HL-60 (cell line): ENCODE measurements at regions not wholly inside any gene's neighbourhood (a gene's known extent, or its start where the extent isn't known, plus 50 kb on each side); places are given as distances from the start of the nearest gene placed in this dataset.

Experiments
- DNase-seq, 2 experiments: peaks; one replicate each; pipeline ENCODE4 v3.0.0-alpha.2; 2010 to 2020; ENCODE audit warnings: low read depth in 1 of 2, low spot score in 1 of 2
- H3K27ac ChIP-seq: fragments of 250-450 bp; sonication (Bioruptor Pico); replicated peaks from 2 replicates; pipeline ENCODE4 v1.5.1; 2020; ENCODE audit warnings: mild to moderate bottlenecking, moderate library complexity
- H3K27me3 ChIP-seq: fragments of 250-450 bp; sonication (Bioruptor Pico); 2 replicates; pipeline ENCODE4 v1.5.1; 2021; ENCODE audit warnings: mild to moderate bottlenecking, moderate library complexity; ENCODE audit not compliant: insufficient read depth, poor library complexity, severe bottlenecking
- H3K4me3 ChIP-seq: replicated peaks from 2 replicates; pipeline ENCODE4 v1.5.1; 2011; ENCODE audit warnings: mild to moderate bottlenecking, control low read depth, low read length; ENCODE audit not compliant: insufficient read depth
- GABPA ChIP-seq: IDR thresholded peaks from 2 replicates; pipeline ENCODE4 v1.6.1; 2012; ENCODE audit warnings: low read depth
- POLR2AphosphoS5 ChIP-seq: IDR thresholded peaks from 2 replicates; pipeline ENCODE4 v1.6.1; 2012; ENCODE audit warnings: low read depth
- SPI1 ChIP-seq: IDR thresholded peaks from 2 replicates; pipeline ENCODE4 v1.6.1; 2012; ENCODE audit warnings: low read depth, mild to moderate bottlenecking, borderline replicate concordance
- TF ChIP-seq, protein P1 (sequence below): IDR thresholded peaks from 2 replicates; pipeline ENCODE4 v1.6.1; 2012; ENCODE audit warnings: low read depth; ENCODE audit not compliant: insufficient replicate concordance
- TF ChIP-seq, protein P2 (sequence below): IDR thresholded peaks from one replicate; pipeline ENCODE4 v1.5.1; 2011; ENCODE audit warnings: low read length, control low read depth, inconsistent platforms; ENCODE audit not compliant: insufficient read depth

- TF ChIP-seq GABPA = no peak
- no peak for TF ChIP-seq SPI1
- no peak for TF ChIP-seq POLR2AphosphoS5
- TF ChIP-seq, protein P1, sequence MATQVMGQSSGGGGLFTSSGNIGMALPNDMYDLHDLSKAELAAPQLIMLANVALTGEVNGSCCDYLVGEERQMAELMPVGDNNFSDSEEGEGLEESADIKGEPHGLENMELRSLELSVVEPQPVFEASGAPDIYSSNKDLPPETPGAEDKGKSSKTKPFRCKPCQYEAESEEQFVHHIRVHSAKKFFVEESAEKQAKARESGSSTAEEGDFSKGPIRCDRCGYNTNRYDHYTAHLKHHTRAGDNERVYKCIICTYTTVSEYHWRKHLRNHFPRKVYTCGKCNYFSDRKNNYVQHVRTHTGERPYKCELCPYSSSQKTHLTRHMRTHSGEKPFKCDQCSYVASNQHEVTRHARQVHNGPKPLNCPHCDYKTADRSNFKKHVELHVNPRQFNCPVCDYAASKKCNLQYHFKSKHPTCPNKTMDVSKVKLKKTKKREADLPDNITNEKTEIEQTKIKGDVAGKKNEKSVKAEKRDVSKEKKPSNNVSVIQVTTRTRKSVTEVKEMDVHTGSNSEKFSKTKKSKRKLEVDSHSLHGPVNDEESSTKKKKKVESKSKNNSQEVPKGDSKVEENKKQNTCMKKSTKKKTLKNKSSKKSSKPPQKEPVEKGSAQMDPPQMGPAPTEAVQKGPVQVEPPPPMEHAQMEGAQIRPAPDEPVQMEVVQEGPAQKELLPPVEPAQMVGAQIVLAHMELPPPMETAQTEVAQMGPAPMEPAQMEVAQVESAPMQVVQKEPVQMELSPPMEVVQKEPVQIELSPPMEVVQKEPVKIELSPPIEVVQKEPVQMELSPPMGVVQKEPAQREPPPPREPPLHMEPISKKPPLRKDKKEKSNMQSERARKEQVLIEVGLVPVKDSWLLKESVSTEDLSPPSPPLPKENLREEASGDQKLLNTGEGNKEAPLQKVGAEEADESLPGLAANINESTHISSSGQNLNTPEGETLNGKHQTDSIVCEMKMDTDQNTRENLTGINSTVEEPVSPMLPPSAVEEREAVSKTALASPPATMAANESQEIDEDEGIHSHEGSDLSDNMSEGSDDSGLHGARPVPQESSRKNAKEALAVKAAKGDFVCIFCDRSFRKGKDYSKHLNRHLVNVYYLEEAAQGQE = no peak
- TF ChIP-seq, protein P2, sequence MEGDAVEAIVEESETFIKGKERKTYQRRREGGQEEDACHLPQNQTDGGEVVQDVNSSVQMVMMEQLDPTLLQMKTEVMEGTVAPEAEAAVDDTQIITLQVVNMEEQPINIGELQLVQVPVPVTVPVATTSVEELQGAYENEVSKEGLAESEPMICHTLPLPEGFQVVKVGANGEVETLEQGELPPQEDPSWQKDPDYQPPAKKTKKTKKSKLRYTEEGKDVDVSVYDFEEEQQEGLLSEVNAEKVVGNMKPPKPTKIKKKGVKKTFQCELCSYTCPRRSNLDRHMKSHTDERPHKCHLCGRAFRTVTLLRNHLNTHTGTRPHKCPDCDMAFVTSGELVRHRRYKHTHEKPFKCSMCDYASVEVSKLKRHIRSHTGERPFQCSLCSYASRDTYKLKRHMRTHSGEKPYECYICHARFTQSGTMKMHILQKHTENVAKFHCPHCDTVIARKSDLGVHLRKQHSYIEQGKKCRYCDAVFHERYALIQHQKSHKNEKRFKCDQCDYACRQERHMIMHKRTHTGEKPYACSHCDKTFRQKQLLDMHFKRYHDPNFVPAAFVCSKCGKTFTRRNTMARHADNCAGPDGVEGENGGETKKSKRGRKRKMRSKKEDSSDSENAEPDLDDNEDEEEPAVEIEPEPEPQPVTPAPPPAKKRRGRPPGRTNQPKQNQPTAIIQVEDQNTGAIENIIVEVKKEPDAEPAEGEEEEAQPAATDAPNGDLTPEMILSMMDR = no peak
- Histone ChIP-seq H3K4me3 (no peak overlapping the region), H3K27ac (no peak overlapping the region), H3K27me3 (no peaks in the 10 kb centered on the region)
- DNase-seq = no peak
Measured at GRCh38 chr18:24933345-24933744, 418.6 kb downstream of the ZNF521 start.

GRCh38 chr18:24934258-24934932 is 417.6 kb downstream of the ZNF521 start:
- Histone ChIP-seq H3K27ac (no peak overlapping the region), H3K27me3 (no peaks in the 10 kb centered on the region), H3K4me3 (no peak overlapping the region)
- TF ChIP-seq, protein P1 = no peak
- TF ChIP-seq POLR2AphosphoS5 (no peak), GABPA (no peak), SPI1 (no peak)
- TF ChIP-seq, protein P2 = no peak
- no peak for DNase-seq

DNA sequence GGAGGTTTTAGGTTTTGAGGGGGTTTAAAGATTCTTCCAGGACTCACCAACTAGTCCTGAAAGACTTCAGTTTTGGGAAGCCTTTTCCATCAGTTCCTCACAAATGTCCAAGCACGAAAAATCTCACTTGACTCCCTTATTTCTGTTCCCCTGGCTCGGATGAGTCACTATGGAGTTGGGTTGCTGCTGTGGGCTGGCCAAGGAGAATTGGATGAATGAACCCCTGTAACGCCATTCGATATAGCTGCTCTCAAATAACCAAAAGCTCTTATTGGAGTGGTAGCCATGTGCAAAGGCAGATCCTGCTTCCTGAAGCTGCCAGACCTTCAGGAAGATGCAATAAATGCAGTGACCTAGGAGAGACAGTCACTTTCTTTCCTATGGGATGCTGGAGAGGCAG is 417.0 kb downstream of the ZNF521 start:
- H3K27ac ChIP-seq = no peak overlapping the region
- DNase-seq = no peak
- H3K27me3 ChIP-seq = no peaks in the 10 kb centered on the region
- no peak for TF ChIP-seq SPI1
- TF ChIP-seq, protein P1 = no peak
- TF ChIP-seq, protein P2 = no peak
- no peak for TF ChIP-seq GABPA
- no peak for TF ChIP-seq POLR2AphosphoS5
- H3K4me3 ChIP-seq = no peak overlapping the region
